Suppressor macrophage treated with lipopolysaccharide for 1 hour (primary cell): ENCODE measurements at regions not wholly inside any gene's neighbourhood (a gene's known extent, or its start where the extent isn't known, plus 50 kb on each side); places are given as distances from the start of the nearest gene placed in this dataset.

ENCODE experiments used
- DNase-seq, 3 donors: peaks; one replicate each; pipeline ENCODE4 v3.0.0-alpha.2; 2020 to 2022

- DNase-seq, result no peak
Measured at GRCh38 chr6:170160031-170160627, 130.7 kb downstream of the DLL1 start.

GRCh38 chr6:170159022-170159965 lies 131.6 kb downstream of the DLL1 start:
- no peak for DNase-seq

- DNase-seq, result no peak
Measured at GRCh38 chr6:170158296-170159021, 132.4 kb downstream of the DLL1 start.

GRCh38 chr6:170157567-170158218 lies 133.2 kb downstream of the DLL1 start:
- DNase-seq, result no peak

GRCh38 chr6:170156448-170157375 lies 134.2 kb downstream of the DLL1 start:
- DNase-seq, result no peak

- DNase-seq, result no peak
Measured at GRCh38 chr6:170155464-170156196, 135.2 kb downstream of the DLL1 start.

- DNase-seq, result no peak
Measured at GRCh38 chr6:170153436-170154319, 137.2 kb downstream of the DLL1 start.

GRCh38 chr6:170152989-170153388 lies 137.9 kb downstream of the DLL1 start:
- no peak for DNase-seq

- DNase-seq, result peak; percentile 72 to 80 (median 77)
Measured at GRCh38 chr6:170152124-170152926, 138.6 kb downstream of the DLL1 start.

- no peak for DNase-seq
Measured at GRCh38 chr6:170151804-170152123, 139.1 kb downstream of the DLL1 start.

GRCh38 chr6:170151321-170151771 lies 139.5 kb downstream of the DLL1 start:
- no peak for DNase-seq

- no peak for DNase-seq
Measured at GRCh38 chr6:170150590-170150945, 140.3 kb downstream of the DLL1 start.

GRCh38 chr6:170149681-170150589 lies 140.9 kb downstream of the DLL1 start:
- no peak for DNase-seq

- no peak for DNase-seq
Measured at GRCh38 chr6:170148709-170149470, 142.0 kb downstream of the DLL1 start.

GRCh38 chr6:170147832-170148708 lies 142.8 kb downstream of the DLL1 start:
- DNase-seq, result no peak

- DNase-seq, result no peak
Measured at GRCh38 chr6:170147056-170147787, 143.7 kb downstream of the DLL1 start.
